Trophoblast cell (in vitro differentiated cells and primary cell): ENCODE measurements at regions not wholly inside any gene's neighbourhood (a gene's known extent, or its start where the extent isn't known, plus 50 kb on each side); places are given as distances from the start of the nearest gene placed in this dataset.

ENCODE experiments used
- DNase-seq, 2 donors: peaks; one replicate each; pipeline ENCODE4 v3.0.0-alpha.2; 2016
- H2AFZ ChIP-seq: 2 replicates; pipeline ENCODE4 v1.6.1; 2013; ENCODE audit warnings: low read length, moderate library complexity, mild to moderate bottlenecking; ENCODE audit not compliant: insufficient read depth, poor library complexity
- H2AK5ac ChIP-seq: 2 replicates; pipeline ENCODE4 v1.6.1; 2013; ENCODE audit warnings: mild to moderate bottlenecking, low read length
- H2BK120ac ChIP-seq: 2 replicates; pipeline ENCODE4 v1.6.1; 2013; ENCODE audit warnings: low read length, mild to moderate bottlenecking, moderate library complexity; ENCODE audit not compliant: insufficient read depth, poor library complexity
- H2BK12ac ChIP-seq: 2 replicates; pipeline ENCODE4 v1.6.1; 2013; ENCODE audit warnings: mild to moderate bottlenecking, low read length, moderate library complexity
- H2BK5ac ChIP-seq: 2 replicates; pipeline ENCODE4 v1.6.1; 2013; ENCODE audit warnings: low read length, low read depth, moderate library complexity, mild to moderate bottlenecking; ENCODE audit not compliant: poor library complexity
- H3K14ac ChIP-seq: 2 replicates; pipeline ENCODE4 v1.6.1; 2013; ENCODE audit warnings: mild to moderate bottlenecking, low read length
- H3K18ac ChIP-seq: 2 replicates; pipeline ENCODE4 v1.6.1; 2013; ENCODE audit warnings: mild to moderate bottlenecking, low read length
- H3K23ac ChIP-seq: 2 replicates; pipeline ENCODE4 v1.6.1; 2013; ENCODE audit warnings: low read length
- H3K27ac ChIP-seq: 2 replicates; pipeline ENCODE4 v1.5.1; 2013; ENCODE audit warnings: low read depth, mild to moderate bottlenecking, inconsistent platforms, low read length, moderate library complexity
- H3K27me3 ChIP-seq: 2 replicates; pipeline ENCODE4 v1.6.1; 2013; ENCODE audit warnings: inconsistent platforms, mild to moderate bottlenecking, low read length, moderate library complexity; ENCODE audit not compliant: insufficient read depth
- H3K36me3 ChIP-seq, 2 experiments: 1 replicate in 1 of 2; 2 replicates in 1 of 2; pipeline ENCODE4 v1.6.1; 2013; ENCODE audit warnings: low read length in 2 of 2, mild to moderate bottlenecking in 2 of 2, moderate library complexity in 1 of 2; ENCODE audit not compliant: insufficient read depth in 2 of 2, control insufficient read depth in 1 of 2
- H3K4ac ChIP-seq: 2 replicates; pipeline ENCODE4 v1.6.1; 2013; ENCODE audit warnings: low read depth, mild to moderate bottlenecking, low read length, moderate library complexity
- H3K4me1 ChIP-seq, 2 experiments: 1 replicate in 1 of 2; 2 replicates in 1 of 2; pipeline ENCODE4 v1.6.1; 2013; ENCODE audit warnings: low read length in 2 of 2, mild to moderate bottlenecking in 2 of 2, moderate library complexity in 1 of 2; ENCODE audit not compliant: insufficient read depth in 2 of 2, control insufficient read depth in 1 of 2
- H3K4me2 ChIP-seq: 2 replicates; pipeline ENCODE4 v1.6.1; 2013; ENCODE audit warnings: inconsistent platforms, mild to moderate bottlenecking, low read length, moderate library complexity
- H3K4me3 ChIP-seq: 2 replicates; pipeline ENCODE4 v1.5.1; 2013; ENCODE audit warnings: mild to moderate bottlenecking, low read depth, low read length, inconsistent platforms
- H3K79me1 ChIP-seq: one replicate; pipeline ENCODE4 v1.6.1; 2013; ENCODE audit warnings: low read length
- H3K79me2 ChIP-seq: 2 replicates; pipeline ENCODE4 v1.6.1; 2013; ENCODE audit warnings: low read length, mild to moderate bottlenecking; ENCODE audit not compliant: control insufficient read depth, insufficient read depth, poor library complexity
- H3K9ac ChIP-seq: 2 replicates; pipeline ENCODE4 v1.6.1; 2013; ENCODE audit warnings: mild to moderate bottlenecking, low read length
- H3K9me3 ChIP-seq: 2 replicates; pipeline ENCODE4 v1.6.1; 2013; ENCODE audit warnings: low read depth, mild to moderate bottlenecking, control low read depth, inconsistent platforms, low read length; ENCODE audit not compliant: insufficient read depth
- H4K12ac ChIP-seq: 2 replicates; pipeline ENCODE4 v1.6.1; 2013; ENCODE audit warnings: low read depth, mild to moderate bottlenecking, low read length, moderate library complexity
- H4K8ac ChIP-seq: 2 replicates; pipeline ENCODE4 v1.6.1; 2013; ENCODE audit warnings: low read depth, mild to moderate bottlenecking, low read length, moderate library complexity
- H4K91ac ChIP-seq: one replicate; pipeline ENCODE4 v1.6.1; 2013; ENCODE audit warnings: low read depth, mild to moderate bottlenecking, low read length, moderate library complexity
- WGBS: extraction: QIAGEN DNeasy Blood & Tissue Kit; methylation state at CpG from one replicate; pipeline ENCODE4 v1.1.7; 2013; ENCODE audit warnings: missing lambda C conversion rate; ENCODE audit not compliant: insufficient read length, insufficient coverage; ENCODE audit errors: extremely low coverage; 5-methylcytosine and 5-hydroxymethylcytosine counted together

- H3K4me3 ChIP-seq: no peak overlapping the region
- H3K4me1 ChIP-seq: no peaks in the 10 kb centered on the region
Observed at GRCh38 chr18:56291294-56291693, 347.1 kb downstream of the TXNL1 start.

GRCh38 chr18:56289381-56289780, 349.0 kb downstream of the TXNL1 start:
- Histone ChIP-seq H2AFZ (no peak overlapping the region), H2BK5ac (no peak overlapping the region)

More at GRCh38 chr18:56291294-56291693, 347.1 kb downstream of the TXNL1 start:
- no peak overlapping the region for H2AK5ac ChIP-seq
- H3K79me2 ChIP-seq: no peaks in the 10 kb centered on the region
- no peak overlapping the region for H3K4ac ChIP-seq
- no peak overlapping the region for H3K4me2 ChIP-seq
- no peak overlapping the region for H2BK5ac ChIP-seq
- no peaks in the 10 kb centered on the region for H3K9me3 ChIP-seq
- no peaks in the 10 kb centered on the region for H3K36me3 ChIP-seq
- H4K91ac ChIP-seq: no peak overlapping the region
- no CpG with 5 or more reads among the region's 4 CpGs for WGBS
- no peak overlapping the region for H3K18ac ChIP-seq
- H2BK120ac ChIP-seq: no peak overlapping the region
- no peak overlapping the region for H2AFZ ChIP-seq
- no peak overlapping the region for H4K12ac ChIP-seq
- no peaks in the 10 kb centered on the region for H3K27me3 ChIP-seq
- no peak overlapping the region for H3K23ac ChIP-seq
- no peak overlapping the region for H3K9ac ChIP-seq
- no peak overlapping the region for H3K27ac ChIP-seq
- H3K79me1 ChIP-seq: no peaks in the 10 kb centered on the region
- no peak overlapping the region for H2BK12ac ChIP-seq
- no peak overlapping the region for H3K14ac ChIP-seq
- no peak overlapping the region for H4K8ac ChIP-seq
- no peak for DNase-seq

GRCh38 chr18:56286775-56287325, 351.5 kb downstream of the TXNL1 start:
- H2AK5ac ChIP-seq: no peak overlapping the region
- H3K18ac ChIP-seq: no peak overlapping the region
- H3K27me3 ChIP-seq: no peaks in the 10 kb centered on the region
- H3K4me3 ChIP-seq: no peak overlapping the region
- no peak overlapping the region for H2BK5ac ChIP-seq
- H2AFZ ChIP-seq: no peak overlapping the region
- H3K23ac ChIP-seq: no peak overlapping the region
- H2BK12ac ChIP-seq: no peak overlapping the region
- no peak overlapping the region for H4K8ac ChIP-seq
- no peak overlapping the region for H3K27ac ChIP-seq
- H3K79me1 ChIP-seq: no peaks in the 10 kb centered on the region
- no peak overlapping the region for H2BK120ac ChIP-seq
- no peaks in the 10 kb centered on the region for H3K79me2 ChIP-seq
- H3K14ac ChIP-seq: no peak overlapping the region
- no peaks in the 10 kb centered on the region for H3K36me3 ChIP-seq
- H3K9ac ChIP-seq: no peak overlapping the region
- WGBS: no CpG with 5 or more reads among the region's 4 CpGs
- H4K91ac ChIP-seq: no peak overlapping the region
- no peaks in the 10 kb centered on the region for H3K4me1 ChIP-seq
- no peaks in the 10 kb centered on the region for H3K9me3 ChIP-seq
- no peak overlapping the region for H4K12ac ChIP-seq
- H3K4me2 ChIP-seq: no peak overlapping the region
- no peak overlapping the region for H3K4ac ChIP-seq
- DNase-seq: no peak

More at GRCh38 chr18:56289381-56289780, 349.0 kb downstream of the TXNL1 start:
- Histone ChIP-seq H4K91ac (no peak overlapping the region), H3K36me3 (no peaks in the 10 kb centered on the region), H3K79me2 (no peaks in the 10 kb centered on the region), H3K4me1 (no peaks in the 10 kb centered on the region), H2AK5ac (no peak overlapping the region), H3K9me3 (no peaks in the 10 kb centered on the region), H3K79me1 (no peaks in the 10 kb centered on the region), H3K9ac (no peak overlapping the region), H3K4me2 (no peak overlapping the region), H3K18ac (no peak overlapping the region), H2BK12ac (no peak overlapping the region), H2BK120ac (no peak overlapping the region), H3K4me3 (no peak overlapping the region), H4K12ac (no peak overlapping the region), H3K14ac (no peak overlapping the region), H4K8ac (no peak overlapping the region), H3K27me3 (no peaks in the 10 kb centered on the region), H3K27ac (no peak overlapping the region), H3K23ac (no peak overlapping the region), H3K4ac (no peak overlapping the region)
- no peak for DNase-seq
- WGBS: no CpG with 5 or more reads among the region's 2 CpGs

GRCh38 chr18:56285387-56286065, 352.9 kb downstream of the TXNL1 start:
- no peak overlapping the region for H3K23ac ChIP-seq
- no peaks in the 10 kb centered on the region for H3K27me3 ChIP-seq
- H4K91ac ChIP-seq: no peak overlapping the region
- no peak overlapping the region for H4K12ac ChIP-seq
- no peak overlapping the region for H2AFZ ChIP-seq
- H3K4me2 ChIP-seq: no peak overlapping the region
- no peaks in the 10 kb centered on the region for H3K4me1 ChIP-seq
- no peak overlapping the region for H3K18ac ChIP-seq
- no peak overlapping the region for H2AK5ac ChIP-seq
- no peak overlapping the region for H4K8ac ChIP-seq
- WGBS: no CpG with 5 or more reads among the region's 9 CpGs
- H3K9me3 ChIP-seq: no peaks in the 10 kb centered on the region
- no peaks in the 10 kb centered on the region for H3K36me3 ChIP-seq
- no peak overlapping the region for H2BK120ac ChIP-seq
- no peak overlapping the region for H2BK5ac ChIP-seq
- no peak overlapping the region for H3K9ac ChIP-seq
- H3K27ac ChIP-seq: no peak overlapping the region
- H3K4me3 ChIP-seq: no peak overlapping the region
- no peak for DNase-seq
- no peak overlapping the region for H3K4ac ChIP-seq
- no peak overlapping the region for H3K14ac ChIP-seq
- H3K79me1 ChIP-seq: no peaks in the 10 kb centered on the region
- no peak overlapping the region for H2BK12ac ChIP-seq
- no peaks in the 10 kb centered on the region for H3K79me2 ChIP-seq
